ENCODE measurements at regions not wholly inside any gene's neighbourhood (a gene's known extent, or its start where the extent isn't known, plus 50 kb on each side); places are given as distances from the start of the nearest gene placed in this dataset.

- H3K27me3 ChIP-seq = no peaks in the 10 kb centered on the region
- no peaks in the 10 kb centered on the region for H3K4me1 ChIP-seq
- DNase-seq (ENCODE audit: low spot score in 2 of 2) = no peak
- no peaks in the 10 kb centered on the region for H3K9me3 ChIP-seq
- WGBS, 2 donors = 88 to 92% methylated on average over 6 of the region's 6 CpGs
- no peaks in the 10 kb centered on the region for H3K36me3 ChIP-seq
- H3K27ac ChIP-seq = no peak overlapping the region
- H3K4me3 ChIP-seq = no peak overlapping the region
- TF ChIP-seq CTCF (IDR thresholded peaks at IDR 0.05) (no peak), EP300 (IDR thresholded peaks at IDR 0.05) (no peak), POLR2A (IDR thresholded peaks at IDR 0.05) (no peak)
These were observed 516.7 kb upstream of the CFAP20DC start for GRCh38 chr3:59566481-59566975.

- TF ChIP-seq POLR2A (IDR thresholded peaks at IDR 0.05) (no peak), EP300 (IDR thresholded peaks at IDR 0.05) (no peak), CTCF (IDR thresholded peaks at IDR 0.05) (no peak)
- Histone ChIP-seq H3K9me3 (no peaks in the 10 kb centered on the region), H3K4me3 (no peak overlapping the region), H3K4me1 (no peaks in the 10 kb centered on the region), H3K27me3 (no peaks in the 10 kb centered on the region), H3K36me3 (no peaks in the 10 kb centered on the region), H3K27ac (no peak overlapping the region)
- DNase-seq (ENCODE audit: low spot score in 2 of 2) = no peak
- WGBS, 2 donors = 60 to 66% methylated on average over 2 of the region's 2 CpGs
These were observed 515.3 kb upstream of the CFAP20DC start for GRCh38 chr3:59565125-59565524.

GRCh38 chr3:59563966-59564365, 514.1 kb upstream of the CFAP20DC start:
- no peaks in the 10 kb centered on the region for H3K36me3 ChIP-seq
- no peaks in the 10 kb centered on the region for H3K9me3 ChIP-seq
- no peaks in the 10 kb centered on the region for H3K27me3 ChIP-seq
- no peak overlapping the region for H3K27ac ChIP-seq
- H3K4me1 ChIP-seq = no peaks in the 10 kb centered on the region
- WGBS, 2 donors = 94 to 100% methylated on average over 1 of the region's 1 CpG
- DNase-seq (ENCODE audit: low spot score in 2 of 2) = no peak
- H3K4me3 ChIP-seq = no peak overlapping the region
- TF ChIP-seq CTCF (IDR thresholded peaks at IDR 0.05) = no peak

- Histone ChIP-seq H3K36me3 (no peaks in the 10 kb centered on the region), H3K4me3 (no peak overlapping the region), H3K4me1 (no peaks in the 10 kb centered on the region), H3K27ac (no peak overlapping the region), H3K27me3 (no peaks in the 10 kb centered on the region), H3K9me3 (no peaks in the 10 kb centered on the region)
- TF ChIP-seq POLR2A (IDR thresholded peaks at IDR 0.05) (no peak), EP300 (IDR thresholded peaks at IDR 0.05) (no peak), CTCF (IDR thresholded peaks at IDR 0.05) (no peak)
- 91 to 94% methylated on average over 4 of the region's 4 CpGs for WGBS, 2 donors
- DNase-seq (ENCODE audit: low spot score in 2 of 2) = no peak
These were observed 513.3 kb upstream of the CFAP20DC start for GRCh38 chr3:59563072-59563605.

GRCh38 chr3:59559721-59560435, 510.1 kb upstream of the CFAP20DC start:
- 67 to 71% methylated on average over 4 of the region's 4 CpGs for WGBS, 2 donors
- H3K27me3 ChIP-seq = no peaks in the 10 kb centered on the region
- no peaks in the 10 kb centered on the region for H3K9me3 ChIP-seq
- H3K4me1 ChIP-seq = no peaks in the 10 kb centered on the region
- TF ChIP-seq POLR2A (IDR thresholded peaks at IDR 0.05) (no peak), EP300 (IDR thresholded peaks at IDR 0.05) (no peak), CTCF (IDR thresholded peaks at IDR 0.05) (no peak)
- no peak overlapping the region for H3K4me3 ChIP-seq
- H3K36me3 ChIP-seq = no peaks in the 10 kb centered on the region
- H3K27ac ChIP-seq = no peak overlapping the region
- no peak for DNase-seq (ENCODE audit: low spot score in 2 of 2)
